Adrenal gland (tissue), 9 donors: ENCODE measurements at regions not wholly inside any gene's neighbourhood (a gene's known extent, or its start where the extent isn't known, plus 50 kb on each side); places are given as distances from the start of the nearest gene placed in this dataset.

Experiments
- DNase-seq, 7 donors: peaks; one replicate each; pipeline ENCODE4 v3.0.0-alpha.2; 2019 to 2020
- H3K27ac ChIP-seq, 5 donors: fragments of 200-600 bp; sonication (generic) in 4 of 5; 1 replicate in 3 of 5; 2 replicates in 2 of 5; pipeline versions ENCODE4 v1.5.1 to v1.8.0; 2016 to 2020; ENCODE audit warnings: mild to moderate bottlenecking in 1 of 5
- H3K27me3 ChIP-seq: fragments of 200-600 bp; 2 replicates; pipeline ENCODE4 v1.8.0; 2021
- H3K36me3 ChIP-seq, 2 donors: fragments of 200-600 bp; replicated peaks in 1 of 2; 1 replicate in 1 of 2; 2 replicates in 1 of 2; pipeline versions ENCODE4 v1.5.1 to v1.8.0; 2018 to 2022
- H3K4me1 ChIP-seq, 2 donors: fragments of 200-600 bp; replicated peaks in 1 of 2; 1 replicate in 1 of 2; 2 replicates in 1 of 2; pipeline versions ENCODE4 v1.5.1 to v1.8.0; 2018 to 2021
- H3K4me3 ChIP-seq, 4 donors: fragments of 200-600 bp; sonication (generic) in 3 of 4; one replicate each; pipeline ENCODE4 v1.5.1; 2016 to 2018
- H3K9me3 ChIP-seq, 3 donors: fragments of 200-600 bp; sonication (generic) in 1 of 3; replicated peaks in 1 of 3; 1 replicate in 2 of 3; 2 replicates in 1 of 3; pipeline versions ENCODE4 v1.5.1 to v1.8.0; 2016 to 2021
- POLR2A ChIP-seq, 2 donors: fragments of 450-650 bp; IDR thresholded peaks; one replicate each; pipeline ENCODE4 v1.6.1; 2017; ENCODE audit warnings: antibody characterized with exemption in 2 of 2, mild to moderate bottlenecking in 2 of 2, moderate library complexity in 1 of 2
- WGBS, 4 donors: extraction: QIAGEN DNeasy Blood & Tissue Kit in 2 of 4; methylation state at CpG; one replicate each; pipeline versions ENCODE4 v1.1.5 to v1.1.7; 2013 to 2017; 5-methylcytosine and 5-hydroxymethylcytosine counted together
- intact Hi-C, 2 donors: fragments of 100-400 bp; cut with DNase I; formaldehyde crosslinking; loops; one replicate each; pipeline versions ENCODE4 v1.14.1 to v1.15.0; 2022 to 2023
- TF ChIP-seq, protein P1 (sequence below), 6 experiments: fragments of 450-650 bp in 4 of 6; fragments of 200-600 bp in 2 of 6; sonication (generic) in 1 of 6; IDR thresholded peaks; 1 replicate in 5 of 6; 2 replicates in 1 of 6; pipeline versions ENCODE4 v1.5.1 to v1.8.0; 2016 to 2021; ENCODE audit warnings: antibody characterized with exemption in 6 of 6, mild to moderate bottlenecking in 2 of 6, moderate library complexity in 1 of 6
- donor health status: healthy with polysubstance abuse.
- donor health status: Bipolar disorder and iron deficiency.
- donor health status: DM: yes; HTN: yes; CAD: no.
- donor health status: DM: no; HTN: no; CAD: no.
- donor health status: DM: no; HTN: no; CAD: no.

DNA sequence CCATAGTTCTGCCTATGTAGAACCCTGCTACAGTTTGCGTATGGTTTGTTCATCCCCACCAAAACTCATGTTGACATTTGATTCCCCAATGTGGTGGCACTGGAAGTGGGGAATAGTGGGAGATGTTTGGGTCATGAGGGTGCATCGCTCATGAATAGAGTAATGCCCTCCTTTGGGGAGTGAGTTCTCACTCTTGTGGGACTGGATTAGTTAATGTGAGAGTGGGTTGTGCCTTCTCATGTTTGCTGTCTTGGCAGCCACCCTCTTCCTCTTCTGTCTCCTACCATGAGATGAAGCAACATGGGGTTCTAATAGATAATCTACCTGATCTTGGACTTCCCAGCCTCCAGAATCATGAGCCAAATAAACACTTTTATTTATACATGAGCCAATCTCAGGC, 237.2 kb upstream of the APCDD1 start:
- intact Hi-C loops, result no loop called here
- no peak overlapping the region for H3K27ac ChIP-seq
- no peak overlapping the region for H3K4me3 ChIP-seq
- H3K27me3 ChIP-seq, result no peaks in the 10 kb centered on the region
- 69 to 100% (median 75%) methylated on average over 2 of the region's 2 CpGs for WGBS, 4 donors
- no peaks in the 10 kb centered on the region for H3K9me3 ChIP-seq
- TF ChIP-seq, protein P1, sequence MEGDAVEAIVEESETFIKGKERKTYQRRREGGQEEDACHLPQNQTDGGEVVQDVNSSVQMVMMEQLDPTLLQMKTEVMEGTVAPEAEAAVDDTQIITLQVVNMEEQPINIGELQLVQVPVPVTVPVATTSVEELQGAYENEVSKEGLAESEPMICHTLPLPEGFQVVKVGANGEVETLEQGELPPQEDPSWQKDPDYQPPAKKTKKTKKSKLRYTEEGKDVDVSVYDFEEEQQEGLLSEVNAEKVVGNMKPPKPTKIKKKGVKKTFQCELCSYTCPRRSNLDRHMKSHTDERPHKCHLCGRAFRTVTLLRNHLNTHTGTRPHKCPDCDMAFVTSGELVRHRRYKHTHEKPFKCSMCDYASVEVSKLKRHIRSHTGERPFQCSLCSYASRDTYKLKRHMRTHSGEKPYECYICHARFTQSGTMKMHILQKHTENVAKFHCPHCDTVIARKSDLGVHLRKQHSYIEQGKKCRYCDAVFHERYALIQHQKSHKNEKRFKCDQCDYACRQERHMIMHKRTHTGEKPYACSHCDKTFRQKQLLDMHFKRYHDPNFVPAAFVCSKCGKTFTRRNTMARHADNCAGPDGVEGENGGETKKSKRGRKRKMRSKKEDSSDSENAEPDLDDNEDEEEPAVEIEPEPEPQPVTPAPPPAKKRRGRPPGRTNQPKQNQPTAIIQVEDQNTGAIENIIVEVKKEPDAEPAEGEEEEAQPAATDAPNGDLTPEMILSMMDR (IDR thresholded peaks at IDR 0.05), result no peak
- TF ChIP-seq POLR2A (IDR thresholded peaks at IDR 0.05), result no peak
- DNase-seq, result no peak
- no peaks in the 10 kb centered on the region for H3K4me1 ChIP-seq
- H3K36me3 ChIP-seq, result no peaks in the 10 kb centered on the region

DNA sequence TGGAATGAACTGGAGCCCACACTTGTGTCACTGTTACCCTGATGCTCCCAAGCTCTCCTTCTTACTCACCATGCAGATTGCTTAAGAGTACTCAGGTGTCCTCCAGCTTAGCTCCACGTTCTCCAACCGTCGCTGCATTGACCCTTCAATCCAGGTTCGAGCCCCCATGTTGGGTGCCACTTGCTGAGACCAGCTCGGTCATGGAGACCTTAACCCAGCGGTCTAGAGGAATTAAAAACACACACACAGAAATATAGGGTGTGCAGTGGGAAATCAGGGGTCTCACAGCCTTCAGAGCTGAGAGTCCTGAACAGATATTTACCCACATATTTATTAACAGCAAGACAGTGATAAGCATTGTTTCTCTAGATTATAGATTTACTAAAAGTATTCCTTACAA, 229.1 kb upstream of the APCDD1 start:
- Histone ChIP-seq H3K27ac (no peak overlapping the region), H3K9me3 (peaks cover 0 to 3% (median 0%) of the 10 kb centered on the region in 3 donors), H3K4me1 (no peaks in the 10 kb centered on the region), H3K4me3 (no peak overlapping the region), H3K27me3 (no peaks in the 10 kb centered on the region), H3K36me3 (no peaks in the 10 kb centered on the region)
- TF ChIP-seq POLR2A (IDR thresholded peaks at IDR 0.05), result no peak
- TF ChIP-seq, protein P1 (IDR thresholded peaks at IDR 0.05), result no peak
- 85 to 95% (median 92%) methylated on average over 6 of the region's 6 CpGs for WGBS, 4 donors
- intact Hi-C loops, result no loop called here
- DNase-seq, result no peak

DNA sequence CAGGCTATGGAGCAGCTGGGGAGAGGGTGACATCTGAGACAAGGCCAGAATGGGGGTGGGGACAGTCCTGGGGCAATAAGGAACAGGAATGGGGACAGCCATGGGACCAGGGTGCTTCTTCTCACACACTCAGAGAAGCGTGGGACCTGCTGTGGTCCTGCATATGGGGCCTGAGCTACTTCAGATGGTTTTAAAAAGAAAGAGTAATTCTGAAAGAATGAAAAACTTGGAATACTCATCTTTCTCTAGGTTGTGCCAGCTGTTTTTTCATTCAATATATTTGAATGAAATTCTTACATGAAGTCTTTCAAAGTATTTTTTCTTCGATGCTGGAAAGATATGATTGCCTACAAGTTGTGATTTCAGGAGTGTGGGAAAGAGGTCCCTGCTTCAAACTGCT, 227.5 kb upstream of the APCDD1 start:
- no peak overlapping the region for H3K27ac ChIP-seq
- no peaks in the 10 kb centered on the region for H3K27me3 ChIP-seq
- H3K4me3 ChIP-seq, result no peak overlapping the region
- TF ChIP-seq, protein P1 (IDR thresholded peaks at IDR 0.05), result no peak
- TF ChIP-seq POLR2A (IDR thresholded peaks at IDR 0.05), result no peak
- H3K36me3 ChIP-seq, result no peaks in the 10 kb centered on the region
- intact Hi-C loops, result no loop called here
- peaks cover 0 to 3% (median 0%) of the 10 kb centered on the region in 3 donors for H3K9me3 ChIP-seq
- no peak for DNase-seq
- no peaks in the 10 kb centered on the region for H3K4me1 ChIP-seq
- 90 to 93% (median 92%) methylated on average over 2 of the region's 2 CpGs for WGBS, 4 donors

DNA sequence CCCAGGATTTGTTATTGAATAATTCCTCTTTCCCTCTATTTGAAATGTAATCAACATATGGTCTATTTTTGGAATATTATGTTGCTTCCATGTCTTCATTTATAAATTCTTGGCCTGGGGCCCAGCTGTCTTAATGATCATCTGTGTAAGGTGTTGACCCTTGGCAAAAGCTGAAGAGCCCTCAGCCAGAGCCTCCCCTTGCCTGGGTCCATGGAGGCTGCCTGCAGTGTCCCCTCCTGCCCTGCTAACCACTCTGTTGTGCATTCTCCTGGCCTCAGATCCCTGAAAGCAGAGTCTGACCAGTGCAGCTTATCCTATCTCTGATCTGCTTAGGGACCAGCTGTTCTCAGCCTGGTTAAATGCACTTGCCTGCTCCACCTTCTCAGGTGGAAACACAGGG, 226.1 kb upstream of the APCDD1 start:
- DNase-seq, result no peak
- TF ChIP-seq, protein P1 (IDR thresholded peaks at IDR 0.05), result no peak
- TF ChIP-seq POLR2A (IDR thresholded peaks at IDR 0.05), result no peak
- Histone ChIP-seq H3K9me3 (peaks cover 0 to 3% (median 0%) of the 10 kb centered on the region in 3 donors), H3K4me3 (no peak overlapping the region), H3K27ac (no peak overlapping the region), H3K27me3 (no peaks in the 10 kb centered on the region), H3K4me1 (no peaks in the 10 kb centered on the region), H3K36me3 (no peaks in the 10 kb centered on the region)
- intact Hi-C loops, result no loop called here
